Erythroblast (primary cell): ENCODE measurements at regions not wholly inside any gene's neighbourhood (a gene's known extent, or its start where the extent isn't known, plus 50 kb on each side); places are given as distances from the start of the nearest gene placed in this dataset.

Experiments
- GATA1 ChIP-seq: IDR thresholded peaks from 2 replicates; pipeline ENCODE4 v1.6.1; 2011; ENCODE audit warnings: low read depth, mild to moderate bottlenecking, control low read depth, low read length, moderate library complexity
- POLR2A ChIP-seq: IDR thresholded peaks from 2 replicates; pipeline ENCODE4 v1.6.1; 2011; ENCODE audit warnings: mild to moderate bottlenecking, low read length

DNA sequence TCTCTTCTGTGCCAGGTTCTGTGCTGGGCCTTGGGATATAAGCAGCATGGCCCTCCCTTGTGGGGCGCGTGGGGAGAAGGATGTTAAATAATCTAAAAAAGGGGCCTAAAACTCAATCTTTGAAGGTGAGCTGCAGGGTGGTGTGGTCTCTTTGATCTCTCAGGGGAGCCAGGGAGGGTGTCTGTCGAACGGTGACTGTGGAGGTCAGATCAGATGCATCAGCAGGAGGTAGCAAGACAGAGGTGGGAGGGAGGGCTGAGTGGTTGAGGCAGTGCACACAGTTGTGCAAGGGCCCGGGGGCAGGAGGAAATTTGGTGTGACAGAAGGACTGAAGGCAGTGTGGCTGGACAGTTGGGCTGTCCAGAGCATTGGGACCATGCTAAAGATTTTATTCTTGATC lies 287.3 kb downstream of the BMP7 start:
- TF ChIP-seq POLR2A (no peak), GATA1 (no peak)
